ENCODE measurements at regions not wholly inside any gene's neighbourhood (a gene's known extent, or its start where the extent isn't known, plus 50 kb on each side); places are given as distances from the start of the nearest gene placed in this dataset.
"Not testable (repeated sequence)": the region's sequence is repeated elsewhere in the genome, so short reads cannot be mapped to it uniquely, and the experiment has no call there.

DNA sequence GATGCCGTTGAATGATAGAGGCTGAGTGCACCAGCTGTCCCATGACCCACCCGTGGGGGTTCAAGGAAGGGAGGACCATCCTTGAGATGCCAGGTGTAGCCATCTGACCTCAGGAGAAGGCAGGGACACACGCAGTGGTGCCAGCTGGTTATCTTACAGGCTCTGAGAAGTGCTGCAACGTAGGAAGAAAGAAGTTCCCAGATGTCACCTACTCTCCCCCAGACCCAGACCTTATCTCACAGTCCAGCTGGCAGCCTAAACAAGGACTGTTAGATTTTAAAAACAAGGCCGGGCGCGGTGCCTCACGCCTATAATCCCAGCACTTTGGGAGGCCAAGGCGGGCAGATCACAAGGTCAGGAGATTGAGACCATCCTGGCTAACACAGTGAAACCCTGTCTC lies 1307.6 kb downstream of the TBC1D22A start:
- no peak for DNase-seq (ENCODE audit: low spot score)

- no peak for DNase-seq (ENCODE audit: low spot score)
Measured at GRCh38 chr22:48069256-48069655, 1306.8 kb downstream of the TBC1D22A start.

DNA sequence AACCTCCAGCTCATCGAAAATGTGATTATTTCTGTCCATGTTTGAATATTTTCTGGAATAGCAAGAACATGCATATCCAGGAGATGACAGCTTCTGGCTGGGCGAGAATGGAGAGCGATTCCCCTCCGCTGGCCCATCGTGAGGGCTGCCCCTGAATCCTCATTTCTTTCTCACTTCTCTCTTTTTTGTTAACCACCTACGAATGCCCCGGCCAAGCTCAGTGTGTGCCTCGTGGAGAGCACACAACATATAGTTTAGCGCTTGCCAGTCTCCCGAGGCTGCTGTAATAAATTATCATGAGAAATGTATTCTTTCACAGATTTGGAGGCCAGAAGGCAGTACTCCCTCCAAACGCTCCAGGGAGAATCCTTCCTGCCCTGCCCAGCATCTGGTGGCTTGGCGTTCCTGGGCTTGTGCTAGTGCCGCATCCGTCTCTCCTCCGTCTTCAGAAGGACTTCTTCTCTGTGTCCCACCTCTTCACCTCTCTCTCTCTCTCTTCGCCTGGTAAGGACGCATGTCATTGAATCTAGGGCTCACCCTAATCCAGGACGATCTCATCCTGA lies 1306.0 kb downstream of the TBC1D22A start:
- no peak for DNase-seq (ENCODE audit: low spot score)

DNA sequence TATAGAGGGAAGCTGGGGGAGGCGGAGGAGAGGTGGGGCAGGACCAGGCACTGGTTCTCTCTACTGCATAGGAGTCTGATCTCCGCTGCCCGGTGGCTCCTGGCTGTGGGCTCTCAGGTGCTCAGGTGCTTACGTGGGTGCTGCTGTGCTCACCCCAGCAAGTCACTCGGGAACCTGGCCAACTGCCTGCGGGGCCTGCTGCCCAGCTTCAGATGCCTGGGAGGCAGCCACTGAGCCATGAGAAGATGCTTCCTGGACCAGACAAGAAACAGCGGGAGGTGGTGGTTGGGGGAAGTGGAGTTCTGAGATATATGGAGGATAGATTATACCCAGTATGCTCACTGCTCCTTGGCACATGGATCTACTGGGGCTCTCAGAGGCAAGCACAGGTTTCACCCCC lies 1303.4 kb downstream of the TBC1D22A start:
- DNase-seq (ENCODE audit: low spot score): no peak

GRCh38 chr22:48061726-48062125 lies 1299.3 kb downstream of the TBC1D22A start:
- DNase-seq (ENCODE audit: low spot score): no peak

DNA sequence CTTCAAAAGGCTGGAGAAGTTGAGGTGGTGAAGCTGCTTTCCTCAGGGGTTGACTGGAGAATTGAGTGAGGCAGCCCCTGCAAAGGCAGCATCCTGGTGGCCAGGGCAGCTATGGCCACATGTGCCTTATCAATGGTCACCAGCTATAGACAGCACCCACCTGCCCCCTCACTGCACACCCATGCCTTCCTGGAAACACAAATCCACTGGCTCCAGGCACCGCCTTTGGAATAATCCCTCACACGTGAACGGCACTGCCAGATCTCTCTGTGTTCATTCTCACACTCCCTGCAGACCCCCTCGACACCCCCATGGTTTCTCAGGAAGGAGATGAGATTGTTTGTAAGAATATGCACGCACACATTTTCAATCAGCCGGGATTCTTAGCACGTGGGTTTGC lies 1297.8 kb downstream of the TBC1D22A start:
- no peak for DNase-seq (ENCODE audit: low spot score)

GRCh38 chr22:48059521-48059920 lies 1297.1 kb downstream of the TBC1D22A start:
- not testable (repeated sequence) for DNase-seq (ENCODE audit: low spot score)

DNA sequence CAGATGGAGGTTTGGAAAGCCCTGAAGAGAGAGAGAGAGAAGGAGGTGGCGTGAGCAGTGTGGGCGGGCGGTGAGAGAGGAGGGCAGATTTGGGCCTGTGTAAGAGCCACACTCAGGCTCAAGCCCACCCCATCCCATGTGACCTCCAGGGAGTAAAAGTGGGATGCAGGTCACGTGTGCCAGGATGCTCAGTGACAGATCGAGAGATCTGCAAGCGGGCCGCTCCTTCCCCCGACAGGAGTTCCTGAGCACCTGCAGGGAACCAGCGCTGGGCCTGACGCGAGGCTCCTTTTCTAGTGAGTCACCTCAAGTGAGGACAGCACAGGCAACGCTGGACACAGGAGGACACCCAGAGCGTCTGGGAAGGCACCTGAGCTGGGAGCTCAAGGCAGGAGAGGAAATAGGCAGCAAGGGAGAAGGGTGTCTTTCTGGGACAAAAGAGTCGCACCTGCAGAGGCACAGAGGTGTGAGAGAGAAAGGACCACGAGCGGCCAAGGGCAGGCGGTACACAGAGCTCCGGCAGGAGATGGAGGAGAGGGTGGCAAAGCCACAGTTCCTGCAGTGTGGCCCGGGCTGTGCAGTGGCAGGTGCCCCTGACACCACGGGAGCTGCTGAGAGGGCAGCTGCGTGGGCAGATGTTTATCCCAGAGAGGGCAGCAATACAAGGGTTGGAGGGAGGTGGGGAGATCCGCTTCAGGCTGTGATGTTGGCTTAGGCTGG lies 1294.8 kb downstream of the TBC1D22A start:
- DNase-seq (ENCODE audit: low spot score): no peak

DNA sequence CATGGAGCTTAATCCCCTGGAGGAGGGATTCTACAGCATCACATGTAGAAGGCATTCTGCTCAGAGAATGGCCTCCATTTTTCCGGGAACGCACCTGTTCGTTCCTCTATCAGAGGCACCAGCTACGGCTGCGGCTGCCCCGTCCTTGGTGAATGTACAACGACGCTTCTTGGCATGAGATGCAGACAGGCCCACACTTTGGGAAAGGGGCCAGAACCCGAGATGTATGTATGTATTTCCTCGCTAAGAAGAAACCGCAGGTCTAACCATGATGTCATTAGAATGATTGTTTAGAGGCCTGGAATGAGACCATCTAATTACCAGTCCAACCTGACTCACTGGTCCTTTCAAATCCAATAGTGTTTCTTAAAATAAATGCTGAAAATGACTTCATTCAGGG lies 1293.4 kb downstream of the TBC1D22A start:
- DNase-seq (ENCODE audit: low spot score): no peak

GRCh38 chr22:48055185-48055584 lies 1292.7 kb downstream of the TBC1D22A start:
- DNase-seq (ENCODE audit: low spot score): no peak

- no peak for DNase-seq (ENCODE audit: low spot score)
Measured at GRCh38 chr22:48054596-48054995, 1292.1 kb downstream of the TBC1D22A start.

GRCh38 chr22:48053973-48054372 lies 1291.5 kb downstream of the TBC1D22A start:
- no peak for DNase-seq (ENCODE audit: low spot score)

DNA sequence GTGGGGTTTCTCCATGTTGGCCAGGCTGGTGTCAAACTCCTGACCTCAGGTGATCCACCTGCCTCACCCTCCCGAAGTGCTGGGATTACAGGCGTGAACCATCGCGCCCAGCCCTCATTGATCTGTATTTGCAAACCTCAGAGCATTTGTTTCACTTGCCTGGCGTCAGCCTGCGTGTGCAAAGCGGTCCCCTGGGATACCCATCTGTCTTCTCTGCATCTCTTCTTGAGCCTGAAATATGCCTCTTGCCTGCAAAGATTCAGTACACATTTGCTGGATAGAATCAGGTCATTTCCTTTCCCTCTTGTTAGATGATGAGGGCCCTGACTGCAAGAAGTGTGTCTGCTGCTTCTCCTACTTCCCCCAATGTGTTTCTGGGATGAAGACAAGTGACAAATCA lies 1291.0 kb downstream of the TBC1D22A start:
- no peak for DNase-seq (ENCODE audit: low spot score)

DNA sequence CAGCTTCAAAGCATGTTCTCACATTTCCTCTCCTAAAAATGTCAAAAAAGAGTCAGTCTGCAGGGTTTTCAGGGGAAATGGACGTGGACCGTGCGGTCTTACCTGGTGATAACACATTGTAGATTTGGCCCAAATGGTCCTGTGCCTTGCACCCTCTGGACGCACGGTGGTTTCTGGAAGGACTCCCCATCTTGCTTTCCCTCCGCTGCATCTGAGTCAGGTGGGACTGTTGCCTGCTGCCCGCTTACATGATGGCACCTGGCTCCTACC lies 1290.1 kb downstream of the TBC1D22A start:
- DNase-seq (ENCODE audit: low spot score): no peak

- DNase-seq (ENCODE audit: low spot score): no peak
Measured at GRCh38 chr22:48051796-48052620, 1289.6 kb downstream of the TBC1D22A start.

- DNase-seq (ENCODE audit: low spot score): no peak
Measured at GRCh38 chr22:48050836-48051235, 1288.4 kb downstream of the TBC1D22A start.

DNA sequence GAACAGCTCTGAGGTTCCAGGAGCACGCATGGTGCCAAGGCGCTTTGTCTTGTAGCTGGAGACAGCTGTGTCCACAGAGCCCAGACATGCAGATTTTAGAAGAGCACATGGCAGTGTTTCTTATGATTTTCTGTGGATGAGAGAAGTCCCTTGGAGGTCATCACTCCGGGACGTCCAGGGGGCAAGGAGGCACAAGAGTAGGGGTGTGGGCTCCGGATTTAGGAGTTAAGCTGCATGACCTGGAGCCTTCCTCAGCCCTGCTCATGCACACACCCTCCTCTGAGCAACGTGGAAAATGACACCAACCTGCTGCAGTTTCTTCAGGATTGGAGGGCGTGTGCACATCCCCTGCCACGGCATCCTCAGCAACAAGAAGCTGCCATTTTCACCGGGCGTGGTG lies 1286.7 kb downstream of the TBC1D22A start:
- DNase-seq (ENCODE audit: low spot score): no peak

DNA sequence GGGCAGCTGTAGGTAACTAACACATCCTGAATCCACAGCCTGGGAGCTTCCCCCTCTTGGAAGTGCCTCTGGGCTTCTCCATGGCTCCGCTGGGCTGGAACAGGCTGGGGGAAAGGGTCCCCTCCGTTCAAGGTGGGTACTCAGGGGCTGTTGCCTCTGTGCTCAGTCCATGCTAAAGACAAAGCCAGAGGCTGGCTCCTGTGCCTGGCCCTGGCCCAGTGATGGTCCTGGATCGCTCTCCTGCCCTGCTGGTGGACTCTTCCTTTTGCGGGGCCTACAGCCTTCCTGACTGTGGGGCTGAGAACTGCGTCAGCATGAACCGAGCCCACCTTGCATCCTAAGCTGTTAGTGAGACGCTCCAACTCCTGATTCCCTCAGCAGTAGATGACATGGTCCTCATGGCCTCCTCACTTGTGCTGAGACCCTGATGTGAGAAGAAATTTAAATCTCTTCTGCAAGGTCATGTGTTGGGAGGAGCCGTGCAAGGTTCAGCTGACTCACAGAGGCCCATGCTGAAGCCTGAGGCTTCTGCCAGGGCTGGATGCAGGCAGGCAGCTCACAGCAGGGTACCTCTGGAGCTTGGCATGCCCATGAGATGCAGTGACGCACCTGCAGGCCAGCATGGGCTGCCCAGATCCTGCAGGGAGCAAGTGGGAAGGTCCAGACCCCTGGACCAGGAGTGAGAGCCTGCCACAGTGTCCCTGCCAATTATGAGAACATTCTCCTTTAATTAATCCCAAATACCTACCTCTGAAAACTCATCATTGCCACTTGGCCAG lies 1285.5 kb downstream of the TBC1D22A start:
- no peak for DNase-seq (ENCODE audit: low spot score)

DNA sequence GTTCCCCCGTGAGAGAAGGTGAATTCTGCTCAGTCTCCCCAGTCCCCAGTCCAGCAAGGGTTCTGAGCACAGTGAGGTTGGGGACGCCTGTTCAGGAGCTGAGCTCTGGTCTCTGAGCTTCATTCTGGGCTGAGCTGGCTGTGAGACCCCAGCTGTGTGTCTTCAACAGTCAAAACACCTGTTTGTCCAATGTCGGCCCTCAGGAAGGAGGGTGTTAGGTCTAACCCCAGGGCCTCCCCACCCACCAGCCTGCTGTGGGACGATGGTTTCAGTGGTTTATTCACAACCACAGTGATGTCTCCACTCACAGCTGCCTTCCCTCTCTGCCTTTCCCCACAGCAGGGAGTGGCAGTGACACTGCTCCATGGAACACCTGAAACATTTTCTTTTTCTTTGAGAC lies 1282.9 kb downstream of the TBC1D22A start:
- no peak for DNase-seq (ENCODE audit: low spot score)

DNA sequence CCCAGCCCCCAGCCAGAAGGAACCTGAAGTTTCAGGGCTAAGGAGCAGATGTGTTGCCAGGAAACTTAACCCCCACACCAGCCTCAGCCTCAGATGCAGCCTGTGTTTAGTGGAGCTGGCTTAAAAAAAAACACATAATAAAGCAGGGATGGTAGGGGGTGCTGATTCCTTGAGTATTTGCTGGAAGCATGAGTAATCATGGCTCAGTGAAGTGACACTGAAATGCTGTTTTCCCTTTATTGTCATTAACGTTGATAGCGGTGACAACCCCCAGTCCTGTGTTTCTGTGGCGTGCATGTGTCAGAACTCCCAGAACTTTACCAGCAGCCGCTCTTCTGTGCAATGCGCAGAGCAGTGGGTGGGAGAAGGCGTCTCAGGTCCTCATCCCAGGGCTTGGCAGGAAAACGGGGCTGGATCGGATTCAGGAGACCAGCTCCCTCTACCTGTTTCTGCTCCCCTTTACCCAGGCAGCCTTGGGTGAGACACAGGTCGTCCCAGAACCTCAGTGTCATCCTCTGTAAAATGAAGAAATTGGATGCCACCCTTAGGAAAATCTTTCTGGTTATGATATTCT lies 1282.1 kb downstream of the TBC1D22A start:
- DNase-seq (ENCODE audit: low spot score): no peak

DNA sequence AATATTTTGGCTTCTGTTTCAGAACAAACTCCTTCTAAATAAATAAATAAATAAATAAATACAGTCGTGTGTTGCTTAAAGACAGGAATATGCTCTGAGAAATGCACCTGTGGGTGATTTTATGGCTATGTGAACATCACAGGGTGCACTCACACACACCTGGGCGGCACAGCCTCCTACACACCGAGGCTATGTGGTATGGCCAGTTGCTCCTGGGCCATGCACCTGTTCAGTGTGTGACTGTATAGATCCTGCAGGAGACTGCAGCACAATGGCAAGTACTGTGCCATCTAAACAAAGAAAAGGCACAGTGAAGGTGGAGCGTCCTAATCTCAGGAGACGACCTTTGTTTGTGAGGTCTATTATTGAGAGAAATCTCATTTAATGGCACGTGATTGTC lies 1281.1 kb downstream of the TBC1D22A start:
- no peak for DNase-seq (ENCODE audit: low spot score)

DNA sequence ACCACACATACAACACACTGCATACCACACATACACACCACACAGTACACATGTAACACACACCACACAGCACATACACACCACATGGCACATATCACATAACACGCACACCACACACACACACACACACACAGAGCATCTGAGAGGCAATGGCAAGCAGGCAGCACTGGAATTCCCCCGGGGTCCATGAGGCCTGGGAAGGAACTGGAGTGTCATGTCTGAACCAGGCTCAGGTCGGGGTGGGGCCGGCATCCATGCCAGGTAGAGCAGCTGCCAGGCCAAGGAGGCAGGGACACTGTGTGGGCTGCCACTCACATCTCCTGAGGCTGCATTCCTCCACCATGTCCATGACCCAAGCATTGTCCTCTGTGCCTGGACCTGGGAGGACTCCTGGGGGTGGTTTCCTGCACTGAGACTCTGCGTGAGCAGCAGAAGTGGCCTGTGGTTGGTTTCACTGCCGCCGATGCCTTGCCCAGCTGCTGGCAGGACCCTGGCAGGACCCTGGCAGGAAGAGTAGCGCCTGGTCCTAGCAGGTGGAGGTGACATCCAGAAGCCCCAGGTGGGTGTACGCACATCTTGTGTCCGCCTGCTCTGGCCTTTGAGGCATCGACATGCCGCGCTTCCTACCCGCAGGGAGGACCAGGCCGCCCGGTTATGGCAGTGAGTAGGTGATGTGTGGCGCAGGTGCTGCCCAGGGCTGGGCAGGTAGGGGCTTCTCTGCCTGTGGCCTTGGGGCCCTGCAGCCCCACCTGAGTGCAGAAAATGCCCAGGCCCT lies 1280.4 kb downstream of the TBC1D22A start:
- DNase-seq (ENCODE audit: low spot score): no peak

Data from SW480 (cell line).